GM21737 (cell line): ENCODE measurements at regions not wholly inside any gene's neighbourhood (a gene's known extent, or its start where the extent isn't known, plus 50 kb on each side); places are given as distances from the start of the nearest gene placed in this dataset.
"Not testable (repeated sequence)": the region's sequence is repeated elsewhere in the genome, so short reads cannot be mapped to it uniquely, and the experiment has no call there.

Experiments
- ATAC-seq: cut with Tn5 transposase; IDR thresholded peaks from one replicate; pipeline ENCODE4 v1.9.1; 2021; ENCODE audit warnings: mild to moderate bottlenecking, moderate library complexity; ENCODE audit not compliant: unreplicated experiment

- ATAC-seq = no peak
Observed at GRCh38 chr11:116353589-116353988, 419.2 kb downstream of the BUD13 start.

- ATAC-seq = no peak
Observed at GRCh38 chr11:116352881-116353280, 419.9 kb downstream of the BUD13 start.

GRCh38 chr11:116348226-116348625 is 424.6 kb downstream of the BUD13 start:
- ATAC-seq = no peak

- ATAC-seq = no peak
Observed at GRCh38 chr11:116345575-116345974, 427.2 kb downstream of the BUD13 start.

DNA sequence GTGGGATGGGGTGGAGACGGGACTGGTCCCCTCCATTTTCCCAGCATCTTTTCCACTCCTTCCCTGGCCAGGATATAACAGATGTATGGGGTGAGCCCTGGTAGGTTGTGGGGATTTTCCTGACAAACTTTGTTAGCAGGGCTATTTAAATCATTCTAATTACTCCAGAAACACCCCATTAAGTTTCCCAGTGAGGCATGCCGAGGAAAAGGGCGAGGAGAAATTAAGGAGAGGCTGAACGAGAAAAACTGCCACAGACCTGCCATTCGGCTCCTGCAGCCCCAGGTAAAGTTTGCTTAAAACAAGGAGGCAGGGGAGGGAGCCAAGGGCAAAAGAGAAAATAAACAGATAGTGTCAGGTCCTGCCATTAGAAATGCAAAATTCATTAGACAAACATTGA is 428.2 kb downstream of the BUD13 start:
- no peak for ATAC-seq

DNA sequence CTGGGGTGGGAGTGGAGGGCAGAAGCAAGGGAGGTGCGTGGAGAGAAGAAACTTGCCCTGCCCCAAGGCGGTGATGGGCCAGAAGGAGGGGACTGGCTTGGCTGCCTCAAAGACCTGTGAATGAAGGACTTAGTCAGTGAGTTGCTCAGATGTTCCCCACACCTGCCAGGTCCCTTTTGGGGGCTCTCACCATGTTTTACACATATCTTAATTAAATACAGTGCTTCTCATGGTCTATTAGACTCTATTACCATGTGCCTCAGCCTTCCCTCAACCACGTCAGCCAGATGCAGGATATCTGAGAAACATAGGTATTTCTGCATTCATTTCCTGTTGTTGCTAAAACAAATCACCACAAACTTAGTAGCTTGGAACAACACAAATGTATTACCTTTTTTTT is 429.5 kb downstream of the BUD13 start:
- no peak for ATAC-seq

DNA sequence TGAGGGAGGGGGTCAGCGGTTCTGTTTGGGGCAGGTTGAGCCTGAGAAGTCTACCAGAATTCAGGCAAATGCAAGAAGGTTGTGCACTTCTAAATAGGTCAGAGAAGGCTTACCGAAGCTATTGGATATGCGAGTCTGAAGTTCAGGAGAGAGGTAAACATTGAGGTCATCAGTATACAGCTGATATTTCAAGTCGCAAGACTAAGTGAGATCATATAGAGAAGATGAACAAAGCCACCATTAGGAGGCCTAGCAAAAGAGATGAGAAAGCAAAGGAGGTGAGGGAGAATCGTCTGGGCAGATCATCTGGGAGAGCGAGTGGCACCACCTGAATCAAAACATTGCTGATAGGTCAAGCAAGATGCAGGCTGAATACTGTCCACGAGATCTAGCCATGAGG is 430.6 kb downstream of the BUD13 start:
- ATAC-seq = no peak

- ATAC-seq = no peak
Observed at GRCh38 chr11:116339306-116340098, 433.3 kb downstream of the BUD13 start.

GRCh38 chr11:116338500-116338899 is 434.3 kb downstream of the BUD13 start:
- not testable (repeated sequence) for ATAC-seq

DNA sequence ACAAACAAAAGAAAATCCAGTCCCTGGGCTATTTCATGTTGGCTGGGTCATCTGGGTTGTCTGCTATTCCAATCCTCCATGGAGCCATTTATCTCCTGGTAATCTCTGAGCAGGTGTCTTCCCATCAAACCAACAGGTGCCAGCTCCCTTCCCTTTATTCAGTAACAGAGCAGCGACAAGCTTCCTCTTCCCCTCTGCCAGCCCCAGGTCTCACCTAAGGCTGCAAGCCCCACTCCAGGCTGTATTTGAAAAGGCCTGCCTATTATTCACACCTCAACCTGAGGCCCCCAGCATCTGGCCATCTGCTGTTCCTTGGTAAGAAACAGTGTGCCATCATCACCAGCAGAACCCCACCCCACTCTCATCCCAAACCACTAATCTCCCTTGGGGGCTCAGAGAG is 436.2 kb downstream of the BUD13 start:
- ATAC-seq = no peak

- no peak for ATAC-seq
Observed at GRCh38 chr11:116335891-116336290, 436.9 kb downstream of the BUD13 start.

- ATAC-seq = no peak
Observed at GRCh38 chr11:116335078-116335477, 437.7 kb downstream of the BUD13 start.

- ATAC-seq = no peak
Observed at GRCh38 chr11:116334596-116334995, 438.2 kb downstream of the BUD13 start.

DNA sequence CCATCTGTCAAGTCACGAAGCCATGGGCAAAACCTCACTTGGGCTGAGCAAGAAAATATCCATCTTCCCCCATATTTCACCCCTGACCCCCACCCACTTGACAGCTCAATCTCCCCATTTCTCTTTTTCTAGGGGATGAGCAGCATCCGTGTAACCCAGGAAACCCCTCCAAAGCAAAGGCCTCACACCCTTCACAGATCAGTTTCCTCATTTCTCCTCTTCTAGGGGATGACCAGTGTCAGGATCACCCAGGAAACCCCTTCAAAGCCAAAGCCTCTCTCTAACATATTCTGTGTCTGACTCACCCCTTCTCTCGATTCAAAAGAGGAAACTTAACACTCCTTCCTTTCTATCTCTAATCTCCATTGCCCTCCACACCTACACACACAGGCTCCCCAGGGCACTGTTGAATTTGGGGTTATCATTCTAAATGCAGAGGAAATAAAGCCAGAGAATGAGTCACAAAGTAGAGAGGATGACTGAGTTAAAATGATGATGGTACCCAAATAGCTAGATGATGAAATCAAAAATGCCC is 439.7 kb downstream of the BUD13 start:
- no peak for ATAC-seq

DNA sequence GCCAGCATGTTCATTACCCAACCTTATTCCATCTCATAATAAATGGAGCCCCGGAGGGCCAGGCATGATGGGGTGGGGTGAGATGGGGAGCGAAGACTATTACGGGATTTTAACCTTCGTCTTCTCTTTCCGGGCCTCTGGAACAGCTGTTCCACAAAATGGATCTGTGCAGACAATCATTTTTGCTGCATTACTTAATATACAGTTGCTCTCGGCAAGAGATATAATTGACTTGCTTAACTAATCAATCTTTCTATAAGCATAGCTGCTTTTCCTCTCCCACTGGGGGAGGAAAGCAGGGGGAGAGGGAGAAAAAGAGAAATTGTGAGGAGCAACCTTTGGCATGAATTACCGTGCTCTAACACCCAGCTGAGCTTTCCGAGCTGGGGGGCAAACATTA is 440.4 kb downstream of the BUD13 start:
- ATAC-seq = no peak

DNA sequence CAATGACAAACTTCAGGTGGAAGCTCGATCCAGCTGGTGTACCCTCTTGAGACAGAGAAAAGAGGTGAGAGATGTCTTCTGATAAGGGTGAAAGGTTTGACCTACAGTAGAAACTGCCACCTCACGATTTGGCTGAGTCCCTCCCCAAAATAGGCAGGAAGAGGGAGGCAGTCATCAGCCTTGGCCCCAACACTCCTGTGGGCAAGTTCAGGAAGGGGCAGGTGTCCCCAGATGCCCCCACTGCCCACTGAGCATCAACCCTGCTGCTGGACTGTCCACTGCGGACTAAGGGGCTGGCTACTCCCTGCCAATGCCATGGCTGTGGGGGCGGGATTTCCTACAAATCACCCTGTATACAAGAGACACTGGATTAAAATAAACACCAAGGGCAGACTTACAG is 441.4 kb downstream of the BUD13 start:
- no peak for ATAC-seq

DNA sequence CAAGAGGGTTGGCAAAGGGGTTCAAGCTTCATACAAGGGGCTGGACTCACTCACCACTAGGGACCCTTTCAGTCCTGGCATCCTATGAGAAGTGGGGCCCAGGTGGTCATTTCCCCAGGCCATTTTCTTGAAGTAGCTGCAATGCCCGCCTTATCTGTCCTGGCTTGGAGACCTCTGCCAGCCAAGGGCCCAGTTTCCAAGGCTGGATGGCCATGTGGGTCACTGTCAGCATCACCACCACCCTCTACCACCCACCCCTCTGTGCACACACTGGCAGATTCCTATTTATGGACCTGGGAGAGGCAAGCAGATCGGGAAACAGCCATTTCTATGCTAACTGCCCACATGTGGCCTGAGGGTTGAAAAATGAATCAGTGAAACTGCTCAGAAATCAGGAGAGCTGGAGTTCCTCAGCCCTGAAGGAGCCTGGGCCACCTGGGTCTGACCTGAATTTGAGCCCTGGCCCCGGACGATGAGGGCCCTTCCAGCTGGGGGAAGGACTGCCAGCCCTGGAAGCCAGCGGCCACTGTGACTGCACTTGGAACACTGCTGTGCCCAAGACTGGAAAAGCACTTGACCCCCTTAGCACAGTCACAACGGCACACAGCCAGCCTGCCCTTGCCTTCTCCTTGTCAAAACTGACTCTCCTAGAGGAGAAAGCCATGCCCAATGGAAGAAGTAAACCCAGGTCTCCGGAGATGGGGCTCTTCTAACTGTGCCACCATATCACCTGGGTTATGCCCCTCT is 442.2 kb downstream of the BUD13 start:
- ATAC-seq = no peak

- no peak for ATAC-seq
Observed at GRCh38 chr11:116329354-116330090, 443.3 kb downstream of the BUD13 start.

GRCh38 chr11:116328851-116329250 is 443.9 kb downstream of the BUD13 start:
- ATAC-seq = no peak

GRCh38 chr11:116328391-116328790 is 444.4 kb downstream of the BUD13 start:
- no peak for ATAC-seq

- no peak for ATAC-seq
Observed at GRCh38 chr11:116326146-116326545, 446.6 kb downstream of the BUD13 start.
